H1 (cell line): ENCODE measurements at regions not wholly inside any gene's neighbourhood (a gene's known extent, or its start where the extent isn't known, plus 50 kb on each side); places are given as distances from the start of the nearest gene placed in this dataset.

Experiments used
- CTCF ChIA-PET: fragments of 300-600 bp; sonication (Branson Sonifier 250); formaldehyde crosslinking; loops from one replicate; lab custom pipeline; 2021; ENCODE audit not compliant: partially characterized antibody; lab: Charles Lee
- POLR2A ChIA-PET: fragments of 300-600 bp; sonication (Branson Sonifier 250); formaldehyde crosslinking; loops from one replicate; lab custom pipeline; 2021; ENCODE audit warnings: inconsistent platforms; ENCODE audit not compliant: partially characterized antibody; lab: Charles Lee
- DNase-seq, 2 experiments: peaks; one replicate each; pipeline versions ENCODE4 v3.0.0 to v3.0.0-alpha.2; 2010 to 2022; ENCODE audit warnings: low spot score in 2 of 2, low read depth in 1 of 2, mixed read lengths in 1 of 2
- FAIRE-seq: peaks from 2 replicates; lab custom pipeline; 2011; peaks lifted over from hg19 to GRCh38; lab: Jason Lieb, UNC
- H2AFZ ChIP-seq: 2 replicates; pipeline ENCODE4 v1.8.1; 2012; ENCODE audit warnings: low read length, inconsistent platforms
- H2AK5ac ChIP-seq: 2 replicates; pipeline ENCODE4 v1.6.1; 2013; ENCODE audit warnings: low read depth, low read length
- H2BK120ac ChIP-seq: replicated peaks from 2 replicates; pipeline ENCODE3; 2013; ENCODE audit warnings: low read depth, low read length, inconsistent platforms
- H2BK12ac ChIP-seq: 2 replicates; pipeline ENCODE4 v1.6.1; 2013; ENCODE audit warnings: low read depth, low read length
- H2BK15ac ChIP-seq: 2 replicates; pipeline ENCODE4 v1.6.1; 2013; ENCODE audit warnings: low read length
- H2BK20ac ChIP-seq: 2 replicates; pipeline ENCODE4 v1.6.1; 2013; ENCODE audit warnings: low read length
- H2BK5ac ChIP-seq: 2 replicates; pipeline ENCODE4 v1.6.1; 2013; ENCODE audit warnings: low read depth, low read length
- H3K14ac ChIP-seq: 2 replicates; pipeline ENCODE4 v1.6.1; 2013; ENCODE audit warnings: inconsistent platforms; ENCODE audit not compliant: insufficient read length
- H3K18ac ChIP-seq: 2 replicates; pipeline ENCODE4 v1.6.1; 2013; ENCODE audit warnings: low read length; ENCODE audit errors: extremely low read depth
- H3K23ac ChIP-seq: 2 replicates; pipeline ENCODE4 v1.6.1; 2013; ENCODE audit warnings: inconsistent platforms; ENCODE audit not compliant: insufficient read length
- H3K23me2 ChIP-seq: 2 replicates; pipeline ENCODE4 v1.6.1; 2013; ENCODE audit warnings: low read depth, low read length
- H3K27ac ChIP-seq: 2 replicates; pipeline ENCODE4 v1.6.1; 2011; ENCODE audit warnings: low read depth, low read length, inconsistent platforms
- H3K27me3 ChIP-seq, 4 experiments: replicated peaks in 1 of 4; 1 replicate in 1 of 4; 2 replicates in 3 of 4; pipeline versions ENCODE4 v1.6.1 to v1.8.1; 2011 to 2013; ENCODE audit warnings: low read length in 3 of 4, mild to moderate bottlenecking in 3 of 4, inconsistent platforms in 2 of 4, mixed read lengths in 2 of 4, moderate library complexity in 1 of 4; ENCODE audit not compliant: control insufficient read depth in 3 of 4, insufficient read depth in 3 of 4; ENCODE audit errors: extremely low read depth in 1 of 4
- H3K36me3 ChIP-seq, 4 experiments: 2 replicates each; pipeline versions ENCODE4 v1.6.1 to v1.8.1; 2011 to 2013; ENCODE audit warnings: mild to moderate bottlenecking in 4 of 4, low read length in 3 of 4, moderate library complexity in 2 of 4, control low read depth in 1 of 4, inconsistent platforms in 1 of 4; ENCODE audit not compliant: insufficient read depth in 4 of 4, control insufficient read depth in 2 of 4
- H3K4ac ChIP-seq: replicated peaks from 2 replicates; pipeline ENCODE3; 2013; ENCODE audit warnings: low read length, low read depth, mixed read lengths, inconsistent platforms; ENCODE audit not compliant: insufficient read length
- H3K4me1 ChIP-seq, 4 experiments: replicated peaks in 1 of 4; 1 replicate in 1 of 4; 2 replicates in 3 of 4; pipeline versions ENCODE4 v1.6.1 to v1.8.1; 2011 to 2013; ENCODE audit warnings: low read length in 3 of 4, inconsistent platforms in 2 of 4, mixed read lengths in 1 of 4; ENCODE audit not compliant: insufficient read depth in 4 of 4, control insufficient read depth in 3 of 4
- H3K4me2 ChIP-seq, 2 experiments: 2 replicates each; pipeline versions ENCODE4 v1.6.1 to v1.8.1; 2011 to 2013; ENCODE audit warnings: low read depth in 2 of 2, low read length in 2 of 2, control low read depth in 1 of 2, inconsistent platforms in 1 of 2, mild to moderate bottlenecking in 1 of 2; ENCODE audit not compliant: insufficient read depth in 1 of 2
- H3K4me3 ChIP-seq, 4 experiments: fragments of 200-600, 300-600 bp in 1 of 4; sonication (generic), shearing (Covaris generic), sonication (Bioruptor Twin) in 1 of 4; 2 replicates each; pipeline versions ENCODE4 v1.5.1 to v1.8.1; 2011 to 2016; ENCODE audit warnings: low read length in 4 of 4, low read depth in 3 of 4, control low read depth in 2 of 4, inconsistent platforms in 2 of 4, mild to moderate bottlenecking in 2 of 4, mixed read lengths in 1 of 4, moderate library complexity in 1 of 4; ENCODE audit not compliant: insufficient read depth in 2 of 4; ENCODE audit errors: extremely low read depth in 1 of 4
- H3K56ac ChIP-seq: replicated peaks from 2 replicates; pipeline ENCODE3; 2013; ENCODE audit warnings: low read depth, mild to moderate bottlenecking, mixed read lengths, low read length, inconsistent platforms; ENCODE audit not compliant: insufficient read length
- H3K79me1 ChIP-seq: 2 replicates; pipeline ENCODE4 v1.6.1; 2013; ENCODE audit warnings: low read depth, low read length, control low read depth
- H3K79me2 ChIP-seq, 2 experiments: 2 replicates each; pipeline versions ENCODE4 v1.6.1 to v1.8.1; 2012 to 2013; ENCODE audit warnings: low read length in 2 of 2, mild to moderate bottlenecking in 2 of 2, inconsistent platforms in 1 of 2; ENCODE audit not compliant: insufficient read depth in 2 of 2, control insufficient read depth in 1 of 2
- H3K9ac ChIP-seq, 4 experiments: replicated peaks in 1 of 4; 1 replicate in 1 of 4; 2 replicates in 3 of 4; pipeline versions ENCODE4 v1.6.1 to v1.8.1; 2011 to 2013; ENCODE audit warnings: low read depth in 3 of 4, low read length in 3 of 4, control low read depth in 2 of 4, mild to moderate bottlenecking in 2 of 4, moderate library complexity in 2 of 4, inconsistent platforms in 1 of 4; ENCODE audit errors: extremely low read depth in 1 of 4
- H3K9me3 ChIP-seq, 2 experiments: 2 replicates each; pipeline versions ENCODE4 v1.6.1 to v1.8.1; 2012 to 2013; ENCODE audit warnings: mild to moderate bottlenecking in 2 of 2, moderate library complexity in 2 of 2, control low read depth in 1 of 2, inconsistent platforms in 1 of 2, low read depth in 1 of 2, low read length in 1 of 2, mixed read lengths in 1 of 2; ENCODE audit not compliant: insufficient read depth in 2 of 2
- H4K20me1 ChIP-seq, 2 experiments: replicated peaks in 1 of 2; 2 replicates each; pipeline versions ENCODE3 to v1.8.1; 2011 to 2013; ENCODE audit warnings: inconsistent platforms in 2 of 2, low read length in 2 of 2, mild to moderate bottlenecking in 1 of 2; ENCODE audit not compliant: insufficient read depth in 2 of 2, control insufficient read depth in 1 of 2
- H4K5ac ChIP-seq: 2 replicates; pipeline ENCODE4 v1.6.1; 2013; ENCODE audit warnings: low read length, low read depth, mixed read lengths, inconsistent platforms; ENCODE audit not compliant: insufficient read length
- H4K8ac ChIP-seq: 2 replicates; pipeline ENCODE4 v1.8.0; 2013; ENCODE audit warnings: mild to moderate bottlenecking, moderate library complexity, low read length, inconsistent platforms; ENCODE audit not compliant: insufficient read depth; ENCODE audit errors: extremely low read depth
- H4K91ac ChIP-seq: replicated peaks from 2 replicates; pipeline ENCODE3; 2013; ENCODE audit warnings: low read length, mixed read lengths, inconsistent platforms; ENCODE audit not compliant: insufficient read length
- CBX8 ChIP-seq: fragments of 300-800, 300-1000 bp; sonication (generic); IDR thresholded peaks from 2 replicates; pipeline ENCODE4 v1.7.1; 2016; ENCODE audit warnings: low read depth, low read length, borderline replicate concordance
- CEBPB ChIP-seq: IDR thresholded peaks from 2 replicates; pipeline ENCODE4 v1.6.1; 2012; ENCODE audit warnings: low read depth, low read length
- CREB1 ChIP-seq: IDR thresholded peaks from 2 replicates; pipeline ENCODE4 v1.6.1; 2012; ENCODE audit warnings: inconsistent platforms
- NRF1 ChIP-seq: IDR thresholded peaks from 2 replicates; pipeline ENCODE4 v1.6.1; 2011; ENCODE audit warnings: mild to moderate bottlenecking, low read depth, low read length, improper control_type of control experiment
- RFX5 ChIP-seq: IDR thresholded peaks from 2 replicates; pipeline ENCODE4 v1.6.1; 2011; ENCODE audit warnings: low read depth, low read length, improper control_type of control experiment, borderline replicate concordance
- SIRT6 ChIP-seq: IDR thresholded peaks from one replicate; pipeline ENCODE4 v1.7.1; 2012; ENCODE audit warnings: low read length, inconsistent platforms
- TAF1 ChIP-seq: IDR thresholded peaks from 2 replicates; pipeline ENCODE4 v1.6.1; 2011; ENCODE audit warnings: mild to moderate bottlenecking, low read depth, low read length
- TAF7 ChIP-seq: optimal IDR thresholded peaks from 2 replicates; pipeline ENCODE3; 2011; ENCODE audit warnings: low read depth, mild to moderate bottlenecking, inconsistent platforms, low read length, moderate library complexity, borderline replicate concordance
- TEAD4 ChIP-seq: IDR thresholded peaks from 2 replicates; pipeline ENCODE4 v1.6.1; 2012; ENCODE audit warnings: low read depth, low read length, inconsistent platforms, mixed read lengths
- WGBS, 2 experiments: shearing (Covaris generic) in 1 of 2; methylation state at CpG; one replicate each; pipeline versions ENCODE4 v1.1.6 to v1.1.7; 2013 to 2015; ENCODE audit warnings: low lambda C conversion rate in 2 of 2, mixed read lengths in 2 of 2, inconsistent platforms in 1 of 2, low coverage in 1 of 2, missing lambda C conversion rate in 1 of 2; ENCODE audit not compliant: insufficient replicate concordance in 2 of 2, insufficient coverage in 1 of 2, insufficient read length in 1 of 2; ENCODE audit errors: extremely low coverage in 1 of 2, missing lambda C conversion rate in 1 of 2; 5-methylcytosine and 5-hydroxymethylcytosine counted together

- CTCF ChIA-PET = interaction anchor here (0.5 to 0.6 kb wide), 2 partner anchors 83 to 571 kb away, joined by 3 to 5 read pairs; no protein-coding TSS in a partner anchor
- POLR2A ChIA-PET = no interaction called here
Measured at GRCh38 chr18:43882358-43883055, 605.2 kb upstream of the SYT4 start.

More at GRCh38 chr18:43882358-43883055, 605.2 kb upstream of the SYT4 start:
- Histone ChIP-seq H3K18ac (no peak overlapping the region), H3K9me3 (no peaks in the 10 kb centered on the region), H3K27me3 (no peaks in the 10 kb centered on the region), H3K79me1 (no peaks in the 10 kb centered on the region), H3K4ac (no peak overlapping the region), H3K36me3 (no peaks in the 10 kb centered on the region), H2BK15ac (no peak overlapping the region), H3K23me2 (no peaks in the 10 kb centered on the region), H3K4me1 (no peaks in the 10 kb centered on the region; a peak in 1 of 7 replicates), H2BK12ac (no peak overlapping the region), H3K79me2 (no peaks in the 10 kb centered on the region), H4K5ac (no peak overlapping the region), H4K91ac (no peak overlapping the region), H3K4me2 (no peak overlapping the region), H3K56ac (no peak overlapping the region), H4K8ac (no peak overlapping the region), H2AFZ (peak overlapping the region; percentile 51; the same call in 1 of the 2 replicates), H2AK5ac (no peak overlapping the region), H2BK120ac (no peak overlapping the region), H3K9ac (no peak overlapping the region), H3K4me3 (no peak overlapping the region), H3K23ac (no peak overlapping the region), H2BK5ac (no peak overlapping the region), H3K14ac (no peak overlapping the region), H2BK20ac (no peak overlapping the region), H4K20me1 (no peaks in the 10 kb centered on the region), H3K27ac (no peak overlapping the region)
- WGBS, 2 experiments = 91% methylated on average over 7 of the region's 7 CpGs; no CpG with 5 or more reads in 1 of the 2 experiments
- DNase-seq = no peak
- TF ChIP-seq NRF1 (no peak), TEAD4 (no peak), SIRT6 (no peak), CBX8 (no peak), TAF7 (no peak), RFX5 (no peak), CREB1 (no peak), CEBPB (no peak), TAF1 (no peak)
- FAIRE-seq = no peak
